Dendritic cell treated with granulocyte-macrophage colony-stimulating factor and Interleukin-4, amounts not matched to agents 40 ng/mL and 50 ng/mL, for 4 days (primary cell): ENCODE measurements at regions not wholly inside any gene's neighbourhood (a gene's known extent, or its start where the extent isn't known, plus 50 kb on each side); places are given as distances from the start of the nearest gene placed in this dataset.

Source experiments
- H3K27ac Mint-ChIP-seq: one replicate; pipeline ENCODE4 v1.8.0; 2022; ENCODE audit warnings: mild to moderate bottlenecking, mixed read lengths
- H3K27me3 Mint-ChIP-seq: one replicate; pipeline ENCODE4 v1.8.0; 2022; ENCODE audit warnings: mild to moderate bottlenecking, mixed read lengths
- H3K36me3 Mint-ChIP-seq: one replicate; pipeline ENCODE4 v1.8.0; 2022; ENCODE audit warnings: low read depth, mixed read lengths
- H3K4me1 Mint-ChIP-seq: one replicate; pipeline ENCODE4 v1.8.0; 2022; ENCODE audit warnings: low read depth, mixed read lengths
- H3K4me3 Mint-ChIP-seq: one replicate; pipeline ENCODE4 v1.8.0; 2022; ENCODE audit warnings: mild to moderate bottlenecking, moderate library complexity, mixed read lengths
- H3K9me3 Mint-ChIP-seq: one replicate; pipeline ENCODE4 v1.8.0; 2022; ENCODE audit warnings: mixed read lengths
- intact Hi-C: fragments of 100-400 bp; cut with micrococcal nuclease; formaldehyde crosslinking; loops from one replicate; pipeline ENCODE4 v1.15.0; 2022

DNA sequence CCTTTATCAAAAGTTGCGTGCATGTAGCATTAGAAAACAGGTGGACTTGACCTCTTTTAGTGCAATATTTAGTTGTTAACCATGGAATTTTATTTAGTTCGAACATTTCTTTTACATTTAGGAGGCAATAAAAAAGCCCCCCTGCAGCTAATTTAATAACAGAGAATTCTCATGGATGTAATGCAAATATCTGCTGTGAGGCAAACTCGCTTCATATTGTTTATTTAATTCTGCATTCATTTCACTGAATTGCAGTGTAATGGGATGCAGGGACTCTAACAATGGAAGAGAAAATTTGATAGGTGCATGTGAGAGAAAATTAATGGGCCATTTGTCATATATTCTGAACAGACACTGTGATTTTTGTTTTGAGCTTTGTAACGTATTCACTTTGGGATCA is 205.1 kb upstream of the CHD1 start:
- intact Hi-C loops = no loop called here
- H3K4me1 Mint-ChIP-seq = no peaks in the 10 kb centered on the region
- no peak overlapping the region for H3K4me3 Mint-ChIP-seq
- H3K27me3 Mint-ChIP-seq = peaks cover 2% of the 10 kb centered on the region
- no peaks in the 10 kb centered on the region for H3K36me3 Mint-ChIP-seq
- H3K9me3 Mint-ChIP-seq = no peaks in the 10 kb centered on the region
- no peak overlapping the region for H3K27ac Mint-ChIP-seq

DNA sequence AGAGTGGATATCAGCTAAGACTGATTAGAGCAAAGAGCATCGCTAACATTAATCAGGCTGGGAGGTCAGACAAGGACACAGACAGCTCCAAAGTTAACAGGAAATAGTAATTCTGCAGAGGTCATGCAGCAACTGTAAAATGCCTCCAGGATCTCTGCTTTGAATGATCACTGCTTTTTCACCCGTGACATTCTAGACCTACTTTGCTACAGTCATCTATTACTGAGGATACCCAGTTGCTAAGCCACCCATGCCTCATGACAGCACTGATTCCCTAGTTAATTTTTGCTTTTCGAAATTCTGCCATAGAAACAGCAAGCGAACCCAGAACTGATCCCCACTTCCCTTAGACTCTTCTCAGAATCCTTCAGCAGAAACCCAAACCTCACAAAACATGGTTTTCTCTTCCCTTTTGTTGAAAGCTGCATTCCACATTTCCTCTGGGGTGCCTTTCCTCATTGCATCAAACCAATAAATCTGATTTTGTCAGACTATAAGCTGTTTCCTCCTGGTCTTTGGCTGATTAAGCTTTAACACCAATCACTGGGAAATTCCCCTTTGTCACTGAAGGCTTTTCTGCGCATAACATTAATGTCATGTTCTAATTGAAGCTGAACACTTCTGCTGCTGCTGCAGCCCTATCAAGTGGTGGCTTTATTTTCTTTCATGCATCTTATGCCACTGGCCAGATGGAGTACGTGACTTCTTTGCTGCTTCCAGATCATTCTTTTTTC is 201.1 kb upstream of the CHD1 start:
- Mint-ChIP-seq H3K9me3 (no peaks in the 10 kb centered on the region), H3K27ac (no peak overlapping the region), H3K4me3 (no peak overlapping the region), H3K27me3 (no peaks in the 10 kb centered on the region), H3K36me3 (no peaks in the 10 kb centered on the region), H3K4me1 (no peaks in the 10 kb centered on the region)
- intact Hi-C loops = no loop called here

DNA sequence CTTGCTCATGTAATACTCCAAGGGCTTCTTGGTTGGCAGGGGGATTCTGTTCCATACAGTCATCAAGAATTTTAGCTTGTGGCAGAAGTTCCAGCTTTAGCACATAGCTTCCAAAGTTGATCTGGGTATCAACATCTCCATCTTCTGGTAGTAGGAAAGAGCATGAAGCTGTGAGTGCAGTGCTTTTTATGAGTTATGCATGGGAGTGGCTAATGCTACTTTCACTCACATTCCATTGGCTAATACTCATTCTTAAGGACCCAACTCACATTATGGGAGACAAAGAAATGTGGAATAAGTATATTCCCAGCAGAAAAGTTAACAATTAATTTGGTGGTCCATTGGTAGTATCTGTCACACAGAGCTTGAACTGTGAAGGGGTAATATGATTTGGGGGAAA is 194.2 kb upstream of the CHD1 start:
- intact Hi-C loops = no loop called here
- Mint-ChIP-seq H3K36me3 (no peaks in the 10 kb centered on the region), H3K4me3 (no peak overlapping the region), H3K4me1 (peaks cover 6% of the 10 kb centered on the region), H3K27ac (no peak overlapping the region), H3K27me3 (no peaks in the 10 kb centered on the region), H3K9me3 (peaks cover 8% of the 10 kb centered on the region)

DNA sequence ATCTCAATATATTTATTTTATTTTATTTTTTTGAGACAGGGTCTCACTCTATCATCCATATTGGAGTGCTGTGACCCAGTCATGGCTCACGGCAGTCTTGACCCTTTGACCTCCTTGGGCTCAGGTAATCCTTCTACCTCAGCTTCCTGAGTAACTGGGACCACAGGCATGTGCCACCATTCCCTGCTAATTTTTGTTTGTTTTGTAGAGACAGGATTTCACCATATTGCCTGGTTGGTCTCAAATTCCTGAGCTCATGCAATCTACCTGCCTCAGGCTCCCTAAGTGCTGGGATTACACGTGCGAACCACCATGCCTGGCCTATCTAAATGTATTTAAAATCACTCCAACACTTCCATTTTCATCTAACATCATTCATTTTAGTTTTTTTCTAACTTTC is 190.5 kb upstream of the CHD1 start:
- Mint-ChIP-seq H3K9me3 (peaks cover 8% of the 10 kb centered on the region), H3K4me1 (peaks cover 6% of the 10 kb centered on the region), H3K27me3 (no peaks in the 10 kb centered on the region), H3K27ac (no peak overlapping the region), H3K36me3 (no peaks in the 10 kb centered on the region), H3K4me3 (no peak overlapping the region)
- intact Hi-C loops = no loop called here

DNA sequence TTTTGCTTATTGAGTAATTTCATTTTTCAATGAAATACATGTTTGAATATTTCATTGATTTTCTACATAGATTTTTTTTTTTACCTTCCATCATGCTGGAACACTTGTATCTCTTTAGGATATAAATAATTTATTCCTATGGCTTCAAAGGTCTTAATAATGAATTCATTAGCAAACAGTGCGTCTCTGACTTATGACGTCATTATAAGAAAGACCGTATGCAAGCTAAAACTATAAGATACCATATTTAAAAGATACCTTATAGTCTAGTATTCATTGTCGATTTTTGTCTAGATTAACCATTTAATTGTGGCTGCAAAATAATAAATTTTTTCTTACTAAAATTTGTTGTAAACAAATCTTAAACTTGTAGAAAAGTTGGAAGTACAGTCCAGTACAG is 187.7 kb upstream of the CHD1 start:
- H3K27ac Mint-ChIP-seq = no peak overlapping the region
- peaks cover 8% of the 10 kb centered on the region for H3K9me3 Mint-ChIP-seq
- intact Hi-C loops = no loop called here
- H3K27me3 Mint-ChIP-seq = no peaks in the 10 kb centered on the region
- H3K4me1 Mint-ChIP-seq = peaks cover 6% of the 10 kb centered on the region
- no peak overlapping the region for H3K4me3 Mint-ChIP-seq
- H3K36me3 Mint-ChIP-seq = no peaks in the 10 kb centered on the region

DNA sequence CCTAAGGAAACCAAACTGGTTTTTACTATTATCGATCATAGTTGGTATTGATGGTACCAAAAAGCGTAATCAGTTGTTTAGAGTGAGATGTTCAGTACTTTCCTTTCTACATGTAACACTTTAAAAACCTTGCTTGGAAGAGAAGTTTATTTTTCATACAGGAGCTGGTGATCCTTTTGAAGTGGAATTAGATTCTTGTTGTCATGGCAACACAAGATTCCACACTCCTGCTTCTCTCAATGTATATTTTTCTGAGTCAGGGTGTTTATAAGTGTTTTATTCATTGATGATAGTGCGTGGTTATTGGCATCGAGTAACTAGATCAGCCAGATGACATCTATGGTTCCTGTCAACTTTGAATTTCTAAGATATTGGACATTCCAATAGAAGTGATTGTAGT is 181.1 kb upstream of the CHD1 start:
- intact Hi-C loops = no loop called here
- no peaks in the 10 kb centered on the region for H3K4me1 Mint-ChIP-seq
- H3K4me3 Mint-ChIP-seq = no peak overlapping the region
- H3K27me3 Mint-ChIP-seq = peaks cover 2% of the 10 kb centered on the region
- no peaks in the 10 kb centered on the region for H3K9me3 Mint-ChIP-seq
- no peak overlapping the region for H3K27ac Mint-ChIP-seq
- no peaks in the 10 kb centered on the region for H3K36me3 Mint-ChIP-seq

DNA sequence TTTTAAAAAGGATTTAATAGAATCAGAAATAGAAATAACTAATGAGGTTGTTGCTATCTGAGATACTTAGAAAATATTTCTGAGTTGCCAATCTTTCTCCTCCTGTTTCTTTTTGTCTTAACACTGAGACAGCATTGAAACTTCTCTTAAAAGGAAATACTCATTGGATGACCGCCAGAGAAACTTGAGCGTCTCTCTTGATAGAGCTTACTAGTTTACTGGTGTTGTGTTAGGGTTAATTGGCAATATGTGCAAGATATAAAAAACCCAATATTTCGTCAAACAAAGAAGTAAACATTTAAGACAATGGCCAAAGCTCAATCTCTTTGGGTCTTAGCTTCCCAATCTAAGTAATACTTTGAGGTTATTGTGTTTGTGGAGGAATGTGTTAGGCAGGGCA is 176.4 kb upstream of the CHD1 start:
- Mint-ChIP-seq H3K4me1 (no peaks in the 10 kb centered on the region), H3K4me3 (no peak overlapping the region), H3K27me3 (peaks cover 4% of the 10 kb centered on the region), H3K9me3 (no peaks in the 10 kb centered on the region), H3K36me3 (no peaks in the 10 kb centered on the region), H3K27ac (no peak overlapping the region)
- intact Hi-C loops = no loop called here

DNA sequence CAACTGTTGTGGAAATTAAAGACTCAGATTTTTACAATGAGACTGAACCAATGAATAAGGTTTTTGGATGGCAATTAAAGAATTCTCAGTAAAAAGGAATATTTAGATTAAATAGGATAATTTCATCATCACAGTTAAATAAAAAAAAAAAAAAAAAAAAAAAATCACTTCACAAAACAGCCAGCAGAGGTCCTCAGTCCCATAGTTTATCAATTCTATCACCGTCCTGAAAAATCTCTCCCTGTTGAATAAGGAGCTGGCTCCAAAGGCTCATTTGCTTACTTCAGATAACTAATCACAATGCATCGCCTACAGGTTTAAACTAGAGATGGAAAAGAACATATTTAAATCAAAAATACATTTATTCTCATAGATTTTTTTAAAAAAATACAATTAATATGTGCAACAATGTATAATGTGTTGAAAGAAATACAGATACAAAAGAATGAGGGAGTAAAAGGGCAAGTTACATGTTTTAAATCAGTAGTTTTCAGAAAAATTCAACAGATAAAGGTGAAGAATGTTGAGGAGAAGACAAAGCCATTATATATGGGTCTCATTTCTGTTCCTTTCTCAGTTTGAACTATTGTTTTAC is 175.8 kb upstream of the CHD1 start:
- H3K9me3 Mint-ChIP-seq = no peaks in the 10 kb centered on the region
- no peak overlapping the region for H3K4me3 Mint-ChIP-seq
- no peaks in the 10 kb centered on the region for H3K36me3 Mint-ChIP-seq
- peaks cover 6% of the 10 kb centered on the region for H3K27me3 Mint-ChIP-seq
- no peak overlapping the region for H3K27ac Mint-ChIP-seq
- intact Hi-C loops = loop anchor here (1.0 kb wide), 1 partner anchor 216 kb away; no protein-coding TSS in a partner anchor
- H3K4me1 Mint-ChIP-seq = no peaks in the 10 kb centered on the region

DNA sequence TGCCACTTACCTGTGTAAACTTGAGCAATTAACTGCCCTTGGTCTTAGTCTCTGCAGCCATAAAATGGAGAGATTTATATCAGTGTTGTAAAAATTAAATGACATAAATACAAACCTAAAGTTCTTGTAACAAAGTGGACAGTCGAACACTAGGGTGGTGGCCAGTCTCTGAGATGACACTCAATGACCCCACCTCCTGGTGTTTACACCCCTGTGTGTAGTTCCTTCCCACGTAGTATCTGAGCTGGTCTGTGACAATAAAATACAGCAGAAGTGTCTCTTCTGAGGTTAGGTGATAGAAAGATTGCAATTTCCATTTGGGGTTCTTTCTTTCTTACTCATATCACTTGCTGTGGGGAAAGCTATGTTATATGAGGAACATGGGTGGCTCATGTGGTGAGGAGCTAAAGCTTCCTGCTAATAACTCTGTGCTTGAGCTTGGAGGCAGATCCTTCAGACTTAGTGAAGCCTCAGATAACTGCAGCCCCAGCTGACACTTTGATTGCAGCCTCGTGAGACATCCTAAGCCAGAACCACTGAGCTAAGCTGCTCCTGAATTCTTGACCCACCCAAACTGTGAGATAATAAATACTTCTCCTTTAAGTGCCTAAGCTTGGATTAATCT is 173.4 kb upstream of the CHD1 start:
- H3K9me3 Mint-ChIP-seq = no peaks in the 10 kb centered on the region
- no peak overlapping the region for H3K27ac Mint-ChIP-seq
- no peaks in the 10 kb centered on the region for H3K36me3 Mint-ChIP-seq

DNA sequence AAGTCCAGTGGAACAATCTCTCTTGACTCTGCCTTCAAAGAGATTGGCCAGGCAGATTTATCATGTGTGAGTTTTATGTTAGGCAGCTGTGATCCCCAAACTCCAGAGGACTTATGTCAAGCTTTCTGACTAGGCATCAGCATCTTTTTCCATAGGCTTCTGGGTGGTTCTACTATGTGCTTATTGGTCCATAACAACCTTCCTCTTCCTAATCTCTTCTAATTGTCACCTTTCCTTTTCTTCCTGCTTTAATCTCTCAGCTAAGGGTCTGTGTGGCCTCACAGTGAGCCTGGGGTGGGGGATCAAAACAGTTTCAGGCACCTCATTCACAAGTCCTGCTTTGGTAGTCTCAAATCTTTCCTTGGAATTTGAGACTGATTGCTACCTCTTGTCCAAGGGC is 170.9 kb upstream of the CHD1 start:
- Mint-ChIP-seq H3K36me3 (no peaks in the 10 kb centered on the region), H3K9me3 (no peaks in the 10 kb centered on the region), H3K27ac (no peak overlapping the region), H3K4me1 (no peaks in the 10 kb centered on the region), H3K27me3 (peaks cover 15% of the 10 kb centered on the region), H3K4me3 (no peak overlapping the region)
- intact Hi-C loops = no loop called here

More for the DNA sequence above, 173.4 kb upstream of the CHD1 start:
- intact Hi-C loops = no loop called here
- no peaks in the 10 kb centered on the region for H3K4me1 Mint-ChIP-seq
- H3K27me3 Mint-ChIP-seq = peaks cover 11% of the 10 kb centered on the region
- H3K4me3 Mint-ChIP-seq = no peak overlapping the region

DNA sequence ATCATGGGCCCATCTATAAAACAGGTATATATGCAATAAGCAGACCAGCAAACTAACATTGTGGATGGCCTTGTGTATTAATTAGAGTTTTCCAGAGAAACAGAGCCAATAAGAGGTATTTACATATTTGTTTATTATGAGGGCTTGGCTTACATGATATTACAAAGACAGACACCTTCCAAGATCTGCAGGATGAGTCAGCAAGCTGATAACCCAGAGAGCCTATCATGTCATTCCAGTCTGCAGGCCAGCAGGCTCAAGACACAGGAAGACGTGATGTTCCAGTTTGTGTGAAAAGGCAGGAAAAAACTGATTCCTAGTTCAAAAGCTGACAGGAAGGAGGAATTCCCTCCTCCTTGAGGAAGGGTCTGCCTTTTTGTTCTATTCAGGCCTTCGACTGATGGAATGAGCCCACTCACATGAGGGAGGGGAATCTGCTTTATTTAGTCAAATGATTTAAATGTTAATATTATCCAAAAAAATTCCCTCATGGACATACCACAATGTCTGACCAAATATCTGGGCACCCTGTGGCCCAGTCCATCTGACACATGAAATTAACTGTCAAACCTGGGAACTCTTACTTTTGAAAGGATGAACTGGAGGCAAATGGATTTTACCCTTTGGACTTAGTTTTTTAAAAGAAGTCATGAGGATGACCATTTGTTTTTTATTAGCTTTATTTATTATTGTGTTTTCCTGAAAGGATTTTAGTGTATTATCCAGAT is 161.2 kb upstream of the CHD1 start:
- Mint-ChIP-seq H3K4me3 (no peak overlapping the region), H3K4me1 (no peaks in the 10 kb centered on the region), H3K36me3 (no peaks in the 10 kb centered on the region), H3K9me3 (no peaks in the 10 kb centered on the region), H3K27me3 (peaks cover 5% of the 10 kb centered on the region), H3K27ac (no peak overlapping the region)
- intact Hi-C loops = no loop called here

DNA sequence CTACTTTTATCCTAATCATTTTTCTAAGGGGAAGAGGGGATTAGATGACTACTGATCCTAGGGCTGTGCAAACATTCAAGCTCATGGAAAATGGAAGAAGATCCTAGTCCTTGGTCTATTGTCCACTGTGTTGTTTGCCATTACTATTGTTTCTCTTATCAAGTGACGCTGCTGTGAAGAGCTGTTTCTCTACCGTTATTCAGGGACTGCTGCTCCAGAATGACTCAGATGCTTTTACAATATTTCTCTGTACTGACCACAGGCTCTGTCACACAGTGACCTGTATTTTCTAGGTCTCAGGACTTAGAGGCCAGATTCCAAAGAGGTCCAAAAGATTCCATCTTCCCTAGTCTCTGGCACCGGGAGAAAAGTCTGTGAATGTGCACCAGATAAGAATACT is 159.5 kb upstream of the CHD1 start:
- intact Hi-C loops = no loop called here
- H3K9me3 Mint-ChIP-seq = no peaks in the 10 kb centered on the region
- no peaks in the 10 kb centered on the region for H3K36me3 Mint-ChIP-seq
- no peaks in the 10 kb centered on the region for H3K4me1 Mint-ChIP-seq
- peaks cover 4% of the 10 kb centered on the region for H3K27me3 Mint-ChIP-seq
- no peak overlapping the region for H3K27ac Mint-ChIP-seq
- no peak overlapping the region for H3K4me3 Mint-ChIP-seq

DNA sequence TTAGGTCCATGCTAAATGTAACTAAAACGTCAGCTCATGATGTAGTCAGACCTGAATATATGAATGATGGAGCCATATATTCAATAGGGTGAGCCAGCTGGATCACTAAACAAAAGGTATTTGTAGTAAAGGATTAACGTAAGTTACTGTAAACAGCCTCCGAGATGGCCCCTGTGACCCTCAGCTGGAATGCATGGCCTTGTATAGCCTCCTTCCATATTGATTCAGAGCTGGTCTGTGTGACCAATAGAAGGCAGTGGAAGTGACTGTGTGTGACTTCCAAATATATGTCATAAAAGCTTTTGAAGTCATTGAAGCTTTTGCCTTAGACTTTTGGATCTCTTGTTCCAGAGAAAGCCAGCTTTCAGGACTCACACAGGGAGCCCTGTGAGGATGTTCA is 154.4 kb upstream of the CHD1 start:
- intact Hi-C loops = no loop called here
- Mint-ChIP-seq H3K27me3 (peaks cover 2% of the 10 kb centered on the region), H3K36me3 (no peaks in the 10 kb centered on the region), H3K4me1 (no peaks in the 10 kb centered on the region), H3K27ac (no peak overlapping the region), H3K4me3 (no peak overlapping the region), H3K9me3 (no peaks in the 10 kb centered on the region)

DNA sequence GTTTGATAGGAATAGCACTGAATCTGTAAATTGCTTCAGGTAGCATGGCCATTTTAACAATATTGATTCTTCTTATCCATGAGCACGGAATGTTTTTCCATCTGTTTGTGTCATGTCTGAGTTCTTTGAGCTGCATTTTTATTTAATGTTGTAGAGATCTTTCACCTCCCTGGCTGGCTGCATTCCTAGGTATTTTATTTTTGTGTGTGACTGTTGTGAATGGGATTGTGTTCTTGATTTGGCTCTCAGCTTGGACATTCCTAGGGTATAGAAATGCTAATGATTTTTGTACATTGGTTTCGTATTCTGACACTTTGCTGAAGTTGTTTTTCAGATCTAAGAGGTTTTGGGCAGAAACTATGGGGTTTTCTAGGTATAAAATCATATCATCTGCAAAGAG is 152.9 kb upstream of the CHD1 start:
- Mint-ChIP-seq H3K36me3 (no peaks in the 10 kb centered on the region), H3K27me3 (no peaks in the 10 kb centered on the region), H3K27ac (no peak overlapping the region), H3K4me1 (no peaks in the 10 kb centered on the region), H3K4me3 (no peak overlapping the region), H3K9me3 (no peaks in the 10 kb centered on the region)
- intact Hi-C loops = no loop called here
